ENCODE measurements at regions not wholly inside any gene's neighbourhood (a gene's known extent, or its start where the extent isn't known, plus 50 kb on each side); places are given as distances from the start of the nearest gene placed in this dataset.

- H3K4me3 ChIP-seq (ENCODE audit: extremely low read depth in 1 of 4, insufficient read depth in 2 of 4, low read depth in 3 of 4, low read length in 4 of 4), result no peak overlapping the region
- H3K4ac ChIP-seq (replicated peaks; ENCODE audit: insufficient read length, low read depth, low read length), result no peak overlapping the region
- H2AK5ac ChIP-seq (ENCODE audit: low read depth, low read length), result no peak overlapping the region
- H2AFZ ChIP-seq (ENCODE audit: low read length), result peak overlapping the region; percentile 98
- no peak overlapping the region for H4K91ac ChIP-seq (replicated peaks; ENCODE audit: insufficient read length, low read length)
- ChIA-PET POLR2A (ENCODE audit: partially characterized antibody) (no interaction called here), CTCF (ENCODE audit: partially characterized antibody) (interaction anchor here (1.0 to 2.4 kb wide), 12 partner anchors 9 to 680 kb away, joined by 3 to 14 read pairs (median 4); no protein-coding TSS in a partner anchor)
- H3K27ac ChIP-seq (ENCODE audit: low read depth, low read length), result no peak overlapping the region
- no peak overlapping the region for H3K18ac ChIP-seq (ENCODE audit: extremely low read depth, low read length)
- no peaks in the 10 kb centered on the region for H3K9me3 ChIP-seq (ENCODE audit: insufficient read depth in 2 of 2, low read depth in 1 of 2, low read length in 1 of 2)
- no peaks in the 10 kb centered on the region for H3K36me3 ChIP-seq (ENCODE audit: control insufficient read depth in 2 of 4, insufficient read depth in 4 of 4, low read length in 3 of 4)
- H3K4me2 ChIP-seq (ENCODE audit: insufficient read depth in 1 of 2, low read depth in 2 of 2, low read length in 2 of 2), result no peak overlapping the region
- 91% methylated on average over 11 of the region's 11 CpGs; no CpG with 5 or more reads in 1 of the 2 experiments for WGBS, 2 experiments (ENCODE audit: extremely low coverage in 1 of 2, insufficient coverage in 1 of 2, insufficient read length in 1 of 2, insufficient replicate concordance in 2 of 2, low coverage in 1 of 2, low lambda C conversion rate in 2 of 2, missing lambda C conversion rate in 1 of 2)
- no peak overlapping the region for H2BK15ac ChIP-seq (ENCODE audit: low read length)
- no peak overlapping the region for H4K8ac ChIP-seq (ENCODE audit: extremely low read depth, insufficient read depth, low read length)
- no peaks in the 10 kb centered on the region for H3K23me2 ChIP-seq (ENCODE audit: low read depth, low read length)
- no peaks in the 10 kb centered on the region for H3K27me3 ChIP-seq (replicated peaks in 1 of 4; ENCODE audit: control insufficient read depth in 3 of 4, extremely low read depth in 1 of 4, insufficient read depth in 3 of 4, low read length in 3 of 4)
- TF ChIP-seq CEBPB (IDR thresholded peaks at IDR 0.05; ENCODE audit: low read depth, low read length) (no peak), SP2 (IDR thresholded peaks at IDR 0.05; ENCODE audit: low read length) (no peak), ATF3 (IDR thresholded peaks at IDR 0.05; ENCODE audit: insufficient read depth, low read depth, low read length) (no peak), SAP30 (IDR thresholded peaks at IDR 0.05; ENCODE audit: insufficient read depth, insufficient replicate concordance, low read length) (no peak), EP300 (IDR thresholded peaks at IDR 0.05; ENCODE audit: borderline replicate concordance in 1 of 2, low read depth in 2 of 2, low read length in 2 of 2) (no peak), EZH2 (IDR thresholded peaks at IDR 0.05; ENCODE audit: low read depth, low read length, severe bottlenecking) (no peak), SUZ12 (IDR thresholded peaks at IDR 0.05; ENCODE audit: low read length) (no peak), CREB1 (IDR thresholded peaks at IDR 0.05) (no peak), KDM1A (IDR thresholded peaks at IDR 0.05; ENCODE audit: borderline replicate concordance, low read length) (no peak), GABPA (IDR thresholded peaks at IDR 0.05; ENCODE audit: borderline replicate concordance, insufficient read depth, low read length) (no peak), TCF12 (IDR thresholded peaks at IDR 0.05; ENCODE audit: low read depth, low read length) (no peak), FOSL1 (IDR thresholded peaks at IDR 0.05; ENCODE audit: insufficient read depth, low read depth, low read length) (no peak), SIN3A (conservative IDR thresholded peaks at IDR 0.05 in 1 of 2, IDR thresholded peaks at IDR 0.05 in 1 of 2; ENCODE audit: low read depth in 1 of 2, low read length in 2 of 2) (no peak), TEAD4 (IDR thresholded peaks at IDR 0.05; ENCODE audit: low read depth, low read length) (no peak)
- 0 out of 2 replicates have a peak overlapping the region, but pooled peaks have one; percentile 21 for H2BK20ac ChIP-seq (ENCODE audit: low read length)
- H3K14ac ChIP-seq (ENCODE audit: insufficient read length), result no peak overlapping the region
- FAIRE-seq (no peak), DNase-seq (ENCODE audit: low read depth in 1 of 2, low spot score in 2 of 2) (no peak)
- H3K23ac ChIP-seq (ENCODE audit: insufficient read length), result no peak overlapping the region
- H4K20me1 ChIP-seq (replicated peaks in 1 of 2; ENCODE audit: control insufficient read depth in 1 of 2, insufficient read depth in 2 of 2, low read length in 2 of 2), result no peaks in the 10 kb centered on the region
- H2BK120ac ChIP-seq (replicated peaks; ENCODE audit: low read depth, low read length), result no peak overlapping the region
- no peak overlapping the region for H3K56ac ChIP-seq (replicated peaks; ENCODE audit: insufficient read length, low read depth, low read length)
- H3K79me2 ChIP-seq (ENCODE audit: control insufficient read depth in 1 of 2, insufficient read depth in 2 of 2, low read length in 2 of 2), result no peaks in the 10 kb centered on the region
- peaks cover 0 to 5% (median 2%) of the 10 kb centered on the region in 4 experiments; a peak in 5 of 7 replicates for H3K4me1 ChIP-seq (replicated peaks in 1 of 4; ENCODE audit: control insufficient read depth in 3 of 4, insufficient read depth in 4 of 4, low read length in 3 of 4)
- no peak overlapping the region; a peak in 1 of 7 replicates for H3K9ac ChIP-seq (replicated peaks in 1 of 4; ENCODE audit: extremely low read depth in 1 of 4, low read depth in 3 of 4, low read length in 3 of 4)
- H2BK5ac ChIP-seq (ENCODE audit: low read depth, low read length), result peak overlapping the region; percentile 45; the same call in 1 of the 2 replicates
- H3K79me1 ChIP-seq (ENCODE audit: low read depth, low read length), result no peaks in the 10 kb centered on the region
- H4K5ac ChIP-seq (ENCODE audit: insufficient read length, low read depth, low read length), result no peak overlapping the region
- H2BK12ac ChIP-seq (ENCODE audit: low read depth, low read length), result peak overlapping the region; percentile 88; the same call in 1 of the 2 replicates
Observed at GRCh38 chr16:65576139-65576538, 454.3 kb upstream of the CDH11 start.

Data from H1 (cell line).